IMR-90 (cell line): ENCODE measurements at regions not wholly inside any gene's neighbourhood (a gene's known extent, or its start where the extent isn't known, plus 50 kb on each side); places are given as distances from the start of the nearest gene placed in this dataset.

Source experiments
- BHLHE40 ChIP-seq: fragments of 150-350 bp; IDR thresholded peaks from 2 replicates; pipeline ENCODE4 v1.6.1; 2016; ENCODE audit warnings: mild to moderate bottlenecking, low read depth, low read length
- POLR2A ChIP-seq: IDR thresholded peaks from 2 replicates; pipeline ENCODE4 v1.6.1; 2012; ENCODE audit warnings: mild to moderate bottlenecking, low read depth, low read length
- TF ChIP-seq, protein P1 (sequence below): fragments of 150-350 bp; IDR thresholded peaks from 2 replicates; pipeline ENCODE4 v1.6.1; 2017; ENCODE audit warnings: mild to moderate bottlenecking, antibody characterized with exemption, low read length, low read depth

DNA sequence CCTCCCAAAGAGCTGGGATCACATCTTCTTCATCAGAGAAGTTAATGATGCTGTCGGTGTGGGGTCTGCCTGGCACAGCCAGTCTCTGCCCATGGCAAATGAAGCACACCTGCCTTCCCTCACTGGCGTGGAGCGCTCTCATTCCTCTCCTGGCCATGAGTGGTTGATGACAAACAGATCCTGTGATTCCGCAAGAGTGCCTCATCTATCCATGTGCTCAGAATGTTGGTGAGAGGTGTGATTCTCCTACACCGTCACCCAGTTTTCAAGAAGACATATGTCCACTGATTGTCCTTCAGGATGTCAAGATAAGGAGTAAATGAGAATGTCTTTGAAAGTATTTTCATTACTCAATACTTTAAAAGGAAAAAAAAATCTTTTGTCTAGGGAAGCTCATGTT, 97.5 kb upstream of the GGTLC1 start:
- no peak for TF ChIP-seq POLR2A
- TF ChIP-seq, protein P1, sequence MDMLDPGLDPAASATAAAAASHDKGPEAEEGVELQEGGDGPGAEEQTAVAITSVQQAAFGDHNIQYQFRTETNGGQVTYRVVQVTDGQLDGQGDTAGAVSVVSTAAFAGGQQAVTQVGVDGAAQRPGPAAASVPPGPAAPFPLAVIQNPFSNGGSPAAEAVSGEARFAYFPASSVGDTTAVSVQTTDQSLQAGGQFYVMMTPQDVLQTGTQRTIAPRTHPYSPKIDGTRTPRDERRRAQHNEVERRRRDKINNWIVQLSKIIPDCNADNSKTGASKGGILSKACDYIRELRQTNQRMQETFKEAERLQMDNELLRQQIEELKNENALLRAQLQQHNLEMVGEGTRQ, result no peak
- TF ChIP-seq BHLHE40, result no peak
